Gastrocnemius medialis (tissue), 4 donors: ENCODE measurements at regions not wholly inside any gene's neighbourhood (a gene's known extent, or its start where the extent isn't known, plus 50 kb on each side); places are given as distances from the start of the nearest gene placed in this dataset.

Experiments
- CTCF ChIP-seq, 5 experiments: fragments of 450-650 bp in 3 of 5; fragments of 200-600 bp in 2 of 5; sonication (generic) in 2 of 5; IDR thresholded peaks in 4 of 5; conservative IDR thresholded peaks in 1 of 5; 1 replicate in 4 of 5; 2 replicates in 1 of 5; pipeline ENCODE4 v1.5.1; 2016 to 2019; ENCODE audit warnings: antibody characterized with exemption in 5 of 5, mild to moderate bottlenecking in 3 of 5, moderate library complexity in 3 of 5
- POLR2A ChIP-seq, 2 donors: fragments of 450-650 bp; IDR thresholded peaks; one replicate each; pipeline ENCODE4 v1.6.1; 2017; ENCODE audit warnings: antibody characterized with exemption in 2 of 2, mild to moderate bottlenecking in 2 of 2, moderate library complexity in 2 of 2

GRCh38 chr6:51387907-51388306 lies 569.2 kb downstream of the TFAP2B start:
- TF ChIP-seq CTCF (IDR thresholded peaks at IDR 0.05 in 4 of 5, conservative IDR thresholded peaks at IDR 0.05 in 1 of 5) (no peak), POLR2A (IDR thresholded peaks at IDR 0.05) (no peak)
